ENCODE measurements at regions not wholly inside any gene's neighbourhood (a gene's known extent, or its start where the extent isn't known, plus 50 kb on each side); places are given as distances from the start of the nearest gene placed in this dataset.

GRCh38 chr7:17660116-17660515, 280.2 kb downstream of the SNX13 start:
- no peak for DNase-seq (ENCODE audit: extremely low read depth, insufficient read length)
- no peak for TF ChIP-seq CTCF (IDR thresholded peaks at IDR 0.05; ENCODE audit: insufficient read depth, low read length, poor library complexity, severe bottlenecking)
- H3K27me3 ChIP-seq (replicated peaks; ENCODE audit: control insufficient read depth, insufficient read depth, low read length) = no peaks in the 10 kb centered on the region
- no peak overlapping the region for H3K4me3 ChIP-seq (replicated peaks; ENCODE audit: low read depth, low read length)
- no peaks in the 10 kb centered on the region for H3K36me3 ChIP-seq (ENCODE audit: control insufficient read depth, insufficient read depth, low read length)

GRCh38 chr7:17661982-17662585, 278.2 kb downstream of the SNX13 start:
- DNase-seq (ENCODE audit: extremely low read depth, insufficient read length) = no peak
- no peak overlapping the region for H3K4me3 ChIP-seq (replicated peaks; ENCODE audit: low read depth, low read length)
- no peak for TF ChIP-seq CTCF (IDR thresholded peaks at IDR 0.05; ENCODE audit: insufficient read depth, low read length, poor library complexity, severe bottlenecking)

GRCh38 chr7:17663061-17663675, 277.1 kb downstream of the SNX13 start:
- TF ChIP-seq CTCF (IDR thresholded peaks at IDR 0.05; ENCODE audit: insufficient read depth, low read length, poor library complexity, severe bottlenecking) = no peak
- Histone ChIP-seq H3K4me3 (replicated peaks; ENCODE audit: low read depth, low read length) (no peak overlapping the region), H3K27me3 (replicated peaks; ENCODE audit: control insufficient read depth, insufficient read depth, low read length) (no peaks in the 10 kb centered on the region), H3K36me3 (ENCODE audit: control insufficient read depth, insufficient read depth, low read length) (no peaks in the 10 kb centered on the region)
- DNase-seq (ENCODE audit: extremely low read depth, insufficient read length) = no peak

More at GRCh38 chr7:17661982-17662585, 278.2 kb downstream of the SNX13 start:
- no peaks in the 10 kb centered on the region for H3K36me3 ChIP-seq (ENCODE audit: control insufficient read depth, insufficient read depth, low read length)
- no peaks in the 10 kb centered on the region for H3K27me3 ChIP-seq (replicated peaks; ENCODE audit: control insufficient read depth, insufficient read depth, low read length)

GRCh38 chr7:17665029-17665428, 275.3 kb downstream of the SNX13 start:
- no peaks in the 10 kb centered on the region for H3K36me3 ChIP-seq (ENCODE audit: control insufficient read depth, insufficient read depth, low read length)
- no peak for TF ChIP-seq CTCF (IDR thresholded peaks at IDR 0.05; ENCODE audit: insufficient read depth, low read length, poor library complexity, severe bottlenecking)

GRCh38 chr7:17668122-17668521, 272.2 kb downstream of the SNX13 start:
- Histone ChIP-seq H3K27me3 (replicated peaks; ENCODE audit: control insufficient read depth, insufficient read depth, low read length) (no peaks in the 10 kb centered on the region), H3K4me3 (replicated peaks; ENCODE audit: low read depth, low read length) (no peak overlapping the region), H3K36me3 (ENCODE audit: control insufficient read depth, insufficient read depth, low read length) (no peaks in the 10 kb centered on the region)
- DNase-seq (ENCODE audit: extremely low read depth, insufficient read length) = no peak
- TF ChIP-seq CTCF (IDR thresholded peaks at IDR 0.05; ENCODE audit: insufficient read depth, low read length, poor library complexity, severe bottlenecking) = no peak

More at GRCh38 chr7:17665029-17665428, 275.3 kb downstream of the SNX13 start:
- Histone ChIP-seq H3K4me3 (replicated peaks; ENCODE audit: low read depth, low read length) (no peak overlapping the region), H3K27me3 (replicated peaks; ENCODE audit: control insufficient read depth, insufficient read depth, low read length) (no peaks in the 10 kb centered on the region)
- DNase-seq (ENCODE audit: extremely low read depth, insufficient read length) = no peak

All from GM06990 (cell line).